ENCODE measurements at regions not wholly inside any gene's neighbourhood (a gene's known extent, or its start where the extent isn't known, plus 50 kb on each side); places are given as distances from the start of the nearest gene placed in this dataset.
A peak's percentile ranks its signal among the peaks of the same experiment; 100 is the strongest.

DNA sequence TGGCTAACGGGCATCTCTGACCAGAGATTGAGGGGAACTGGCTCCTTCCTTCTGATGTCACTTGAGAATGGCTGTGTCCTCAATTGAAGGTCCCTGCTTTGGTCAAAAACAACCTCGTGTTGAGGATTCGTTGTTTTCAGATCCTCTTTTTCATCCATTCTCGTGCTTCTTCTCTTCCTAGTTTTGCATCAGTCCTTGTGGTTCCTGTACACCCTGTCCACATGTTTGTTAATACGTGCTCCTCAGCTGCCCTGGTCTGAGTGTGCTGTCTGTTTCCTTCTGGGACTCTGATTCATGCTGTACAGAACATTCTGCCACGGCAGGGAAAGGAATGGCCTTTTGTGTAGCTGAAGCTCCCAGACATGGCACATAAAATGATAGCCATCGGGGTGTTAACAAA, 863.2 kb upstream of the GOT2 start:
- TF ChIP-seq EZH2phosphoT487 (IDR thresholded peaks at IDR 0.05; ENCODE audit: insufficient read depth, low read depth): no peak
- TF ChIP-seq EZH2 (IDR thresholded peaks at IDR 0.05; ENCODE audit: insufficient read depth, poor library complexity, severe bottlenecking): no peak
- Histone ChIP-seq H3K27me3 (replicated peaks; ENCODE audit: insufficient read depth) (no peaks in the 10 kb centered on the region), H3K79me2 (ENCODE audit: insufficient read depth) (no peaks in the 10 kb centered on the region), H3K9ac (no peak overlapping the region), H3K27ac (no peak overlapping the region), H3K4me2 (ENCODE audit: unreplicated experiment) (no peak overlapping the region), H4K20me1 (ENCODE audit: insufficient read depth) (no peaks in the 10 kb centered on the region), H3K9me2 (ENCODE audit: insufficient read depth) (no peaks in the 10 kb centered on the region), H3K4me1 (ENCODE audit: insufficient read depth) (no peaks in the 10 kb centered on the region), H3K4me3 (no peak overlapping the region), H3K9me3 (ENCODE audit: low read depth) (no peaks in the 10 kb centered on the region), H3F3A (ENCODE audit: insufficient read depth) (no peaks in the 10 kb centered on the region), H2AFZ (no peak overlapping the region), H3K36me3 (ENCODE audit: low read depth) (no peaks in the 10 kb centered on the region)
- in situ Hi-C loops (cut with MboI): no loop called here
- WGBS, 2 experiments (ENCODE audit: low coverage in 1 of 2, low lambda C conversion rate in 2 of 2, missing lambda C conversion rate in 2 of 2): 37 to 54% methylated on average over 7 of the region's 7 CpGs
- no peak for DNase-seq

DNA sequence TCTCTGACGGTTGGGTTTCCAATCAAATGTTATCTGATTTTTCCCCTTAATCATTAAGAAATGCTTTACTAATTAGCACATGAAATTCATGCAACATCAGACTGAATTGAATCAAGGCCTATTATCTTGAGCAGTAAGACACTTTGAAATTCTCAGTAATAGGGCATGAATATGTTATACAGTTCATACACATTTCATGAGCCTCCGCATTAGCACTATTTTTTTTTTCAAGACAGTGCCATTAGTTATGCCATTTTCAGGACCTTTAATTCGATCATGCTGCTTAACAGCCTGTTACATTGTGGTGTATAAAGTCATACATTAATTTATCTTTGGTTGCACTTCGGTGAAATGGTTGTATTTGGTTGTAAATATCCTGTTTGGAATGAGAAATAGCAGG, 862.6 kb upstream of the GOT2 start:
- H3K4me3 ChIP-seq: no peak overlapping the region
- no peak overlapping the region for H3K27ac ChIP-seq
- H3K9me2 ChIP-seq (ENCODE audit: insufficient read depth): no peaks in the 10 kb centered on the region
- no peak for DNase-seq
- no peaks in the 10 kb centered on the region for H3F3A ChIP-seq (ENCODE audit: insufficient read depth)
- in situ Hi-C loops (cut with MboI): no loop called here
- 48% methylated on average over 4 of the region's 4 CpGs for WGBS, 2 experiments (ENCODE audit: low coverage in 1 of 2, low lambda C conversion rate in 2 of 2, missing lambda C conversion rate in 2 of 2)
- H4K20me1 ChIP-seq (ENCODE audit: insufficient read depth): no peaks in the 10 kb centered on the region
- TF ChIP-seq EZH2 (IDR thresholded peaks at IDR 0.05; ENCODE audit: insufficient read depth, poor library complexity, severe bottlenecking): no peak
- no peak for TF ChIP-seq EZH2phosphoT487 (IDR thresholded peaks at IDR 0.05; ENCODE audit: insufficient read depth, low read depth)
- H3K4me2 ChIP-seq (ENCODE audit: unreplicated experiment): no peak overlapping the region
- no peak overlapping the region for H3K9ac ChIP-seq
- H2AFZ ChIP-seq: no peak overlapping the region
- H3K79me2 ChIP-seq (ENCODE audit: insufficient read depth): no peaks in the 10 kb centered on the region
- H3K4me1 ChIP-seq (ENCODE audit: insufficient read depth): peaks cover 5% of the 10 kb centered on the region; the same call in 1 of the 2 replicates
- no peaks in the 10 kb centered on the region for H3K36me3 ChIP-seq (ENCODE audit: low read depth)
- no peaks in the 10 kb centered on the region for H3K27me3 ChIP-seq (replicated peaks; ENCODE audit: insufficient read depth)
- H3K9me3 ChIP-seq (ENCODE audit: low read depth): no peaks in the 10 kb centered on the region

DNA sequence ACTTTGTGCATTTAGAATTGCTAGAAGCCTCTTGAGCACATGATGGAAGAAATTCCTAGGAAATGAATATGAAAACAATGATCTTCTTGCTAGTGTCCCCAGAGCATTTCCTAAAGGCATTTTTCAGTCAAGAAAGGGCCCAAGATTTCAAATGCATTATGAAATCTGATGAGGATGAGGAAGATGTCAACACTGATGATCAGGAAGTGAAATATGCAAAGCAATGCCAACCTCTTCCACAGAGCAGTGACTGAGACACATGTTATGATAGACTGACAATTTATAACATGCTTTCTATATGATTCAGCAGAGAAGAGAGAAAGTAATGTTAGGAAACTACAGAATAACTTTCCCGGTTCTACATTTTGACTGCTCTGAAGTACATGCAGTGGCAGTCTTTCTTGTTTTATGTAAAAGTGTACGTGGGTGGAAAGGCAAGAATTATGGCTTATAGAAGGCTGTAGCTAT, 859.1 kb upstream of the GOT2 start:
- in situ Hi-C loops (cut with MboI): no loop called here
- H2AFZ ChIP-seq: no peak overlapping the region

DNA sequence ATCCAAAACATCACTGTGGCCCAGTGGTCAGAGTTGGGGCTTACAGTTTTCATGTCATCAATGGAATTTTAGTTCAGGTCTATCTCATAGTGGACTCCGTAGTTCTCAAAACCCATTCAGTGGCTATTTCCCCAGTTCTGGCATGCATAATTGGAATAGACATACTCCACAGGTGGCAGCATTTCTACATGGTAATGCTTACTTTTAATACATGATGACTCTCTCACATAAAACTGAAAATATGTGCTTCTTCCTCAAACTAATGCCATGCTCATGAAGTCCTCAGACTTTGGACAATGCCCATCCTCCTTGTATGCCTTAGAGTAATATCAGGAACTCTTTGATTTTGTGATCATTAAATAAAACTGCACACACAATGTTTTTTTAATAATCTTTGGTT, 857.4 kb upstream of the GOT2 start:
- 47 to 65% methylated on average over 1 of the region's 1 CpG for WGBS, 2 experiments (ENCODE audit: low coverage in 1 of 2, low lambda C conversion rate in 2 of 2, missing lambda C conversion rate in 2 of 2)
- no peak overlapping the region for H2AFZ ChIP-seq
- no peaks in the 10 kb centered on the region for H3K79me2 ChIP-seq (ENCODE audit: insufficient read depth)
- peaks cover 5% of the 10 kb centered on the region; the same call in 1 of the 2 replicates for H3K4me1 ChIP-seq (ENCODE audit: insufficient read depth)
- no peak overlapping the region for H3K27ac ChIP-seq
- in situ Hi-C loops (cut with MboI): no loop called here
- DNase-seq: peak; percentile 39
- H3K4me2 ChIP-seq (ENCODE audit: unreplicated experiment): no peak overlapping the region
- H3K27me3 ChIP-seq (replicated peaks; ENCODE audit: insufficient read depth): no peaks in the 10 kb centered on the region
- no peaks in the 10 kb centered on the region for H3K9me3 ChIP-seq (ENCODE audit: low read depth)
- no peaks in the 10 kb centered on the region for H3K9me2 ChIP-seq (ENCODE audit: insufficient read depth)
- H3F3A ChIP-seq (ENCODE audit: insufficient read depth): no peaks in the 10 kb centered on the region
- H3K4me3 ChIP-seq: no peak overlapping the region
- no peak overlapping the region for H3K9ac ChIP-seq
- no peak for TF ChIP-seq EZH2phosphoT487 (IDR thresholded peaks at IDR 0.05; ENCODE audit: insufficient read depth, low read depth)
- no peak for TF ChIP-seq EZH2 (IDR thresholded peaks at IDR 0.05; ENCODE audit: insufficient read depth, poor library complexity, severe bottlenecking)
- no peaks in the 10 kb centered on the region for H3K36me3 ChIP-seq (ENCODE audit: low read depth)
- no peaks in the 10 kb centered on the region for H4K20me1 ChIP-seq (ENCODE audit: insufficient read depth)

More for the DNA sequence above, 859.1 kb upstream of the GOT2 start:
- Histone ChIP-seq H3K9ac (no peak overlapping the region), H3K4me1 (ENCODE audit: insufficient read depth) (peaks cover 5% of the 10 kb centered on the region; the same call in 1 of the 2 replicates), H3K27ac (0 out of 2 replicates have a peak overlapping the region, but pooled peaks have one; percentile 3), H3F3A (ENCODE audit: insufficient read depth) (no peaks in the 10 kb centered on the region), H3K36me3 (ENCODE audit: low read depth) (no peaks in the 10 kb centered on the region), H3K4me2 (ENCODE audit: unreplicated experiment) (no peak overlapping the region), H3K9me3 (ENCODE audit: low read depth) (no peaks in the 10 kb centered on the region), H3K79me2 (ENCODE audit: insufficient read depth) (no peaks in the 10 kb centered on the region), H4K20me1 (ENCODE audit: insufficient read depth) (no peaks in the 10 kb centered on the region), H3K9me2 (ENCODE audit: insufficient read depth) (no peaks in the 10 kb centered on the region), H3K27me3 (replicated peaks; ENCODE audit: insufficient read depth) (no peaks in the 10 kb centered on the region), H3K4me3 (no peak overlapping the region)
- peak; percentile 63 for DNase-seq
- 0% methylated on average over 2 of the region's 2 CpGs for WGBS, 2 experiments (ENCODE audit: low coverage in 1 of 2, low lambda C conversion rate in 2 of 2, missing lambda C conversion rate in 2 of 2)
- TF ChIP-seq EZH2 (IDR thresholded peaks at IDR 0.05; ENCODE audit: insufficient read depth, poor library complexity, severe bottlenecking) (no peak), EZH2phosphoT487 (IDR thresholded peaks at IDR 0.05; ENCODE audit: insufficient read depth, low read depth) (no peak)

DNA sequence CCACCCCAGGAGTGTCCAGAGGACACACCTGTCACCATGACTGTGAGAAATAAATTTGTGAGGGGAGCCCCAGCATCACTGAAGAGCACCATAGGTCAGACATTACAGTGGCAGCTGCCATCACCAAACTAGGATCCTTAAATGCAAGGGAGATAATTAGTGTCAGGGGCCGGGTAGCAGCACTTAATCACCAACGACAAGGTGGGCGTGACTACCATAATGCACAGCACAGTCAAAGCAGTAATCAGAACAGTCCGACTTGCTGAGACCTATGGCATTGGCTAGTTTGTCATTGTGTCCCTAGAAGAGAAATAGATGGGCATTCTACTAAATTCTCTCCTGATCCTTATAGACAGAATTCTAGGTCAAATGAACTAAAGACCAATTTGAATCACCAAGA, 856.7 kb upstream of the GOT2 start:
- no peak for TF ChIP-seq EZH2 (IDR thresholded peaks at IDR 0.05; ENCODE audit: insufficient read depth, poor library complexity, severe bottlenecking)
- TF ChIP-seq EZH2phosphoT487 (IDR thresholded peaks at IDR 0.05; ENCODE audit: insufficient read depth, low read depth): no peak

More for the DNA sequence above, 856.7 kb upstream of the GOT2 start:
- Histone ChIP-seq H3K27ac (no peak overlapping the region), H3K36me3 (ENCODE audit: low read depth) (no peaks in the 10 kb centered on the region), H3F3A (ENCODE audit: insufficient read depth) (no peaks in the 10 kb centered on the region), H3K27me3 (replicated peaks; ENCODE audit: insufficient read depth) (no peaks in the 10 kb centered on the region), H4K20me1 (ENCODE audit: insufficient read depth) (no peaks in the 10 kb centered on the region), H3K4me3 (no peak overlapping the region), H3K4me2 (ENCODE audit: unreplicated experiment) (no peak overlapping the region), H3K9ac (no peak overlapping the region), H3K4me1 (ENCODE audit: insufficient read depth) (peaks cover 5% of the 10 kb centered on the region; the same call in 1 of the 2 replicates), H3K9me3 (ENCODE audit: low read depth) (no peaks in the 10 kb centered on the region), H3K9me2 (ENCODE audit: insufficient read depth) (no peaks in the 10 kb centered on the region), H3K79me2 (ENCODE audit: insufficient read depth) (no peaks in the 10 kb centered on the region), H2AFZ (no peak overlapping the region)
- in situ Hi-C loops (cut with MboI): no loop called here
- DNase-seq: no peak
- 31 to 52% methylated on average over 4 of the region's 4 CpGs for WGBS, 2 experiments (ENCODE audit: low coverage in 1 of 2, low lambda C conversion rate in 2 of 2, missing lambda C conversion rate in 2 of 2)
